ENCODE measurements at regions not wholly inside any gene's neighbourhood (a gene's known extent, or its start where the extent isn't known, plus 50 kb on each side); places are given as distances from the start of the nearest gene placed in this dataset.

GRCh38 chr1:106944721-106945120 lies 111.8 kb upstream of the PRMT6 start:
- no peak for FAIRE-seq

DNA sequence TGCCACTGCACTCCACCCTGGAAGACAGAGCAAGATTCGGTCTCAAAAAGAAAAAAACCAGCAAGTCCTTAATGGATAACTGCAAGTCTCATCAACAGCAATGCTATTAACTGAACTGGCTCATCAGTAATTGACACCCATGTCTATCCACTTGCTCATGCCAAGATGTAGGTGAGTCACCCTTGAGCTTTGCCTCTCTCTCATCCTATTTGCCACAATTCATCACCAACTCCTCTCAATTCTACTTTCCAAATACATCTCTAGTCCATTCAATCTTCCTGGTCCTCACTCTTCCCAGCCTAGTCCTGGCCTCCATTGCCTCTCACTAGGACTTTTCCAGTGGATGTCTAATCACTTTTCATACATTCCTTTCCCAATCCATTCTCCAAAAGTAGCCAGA lies 103.7 kb upstream of the PRMT6 start:
- FAIRE-seq = no peak

- no peak for FAIRE-seq
Observed at GRCh38 chr1:106954661-106955229, 101.7 kb upstream of the PRMT6 start.

DNA sequence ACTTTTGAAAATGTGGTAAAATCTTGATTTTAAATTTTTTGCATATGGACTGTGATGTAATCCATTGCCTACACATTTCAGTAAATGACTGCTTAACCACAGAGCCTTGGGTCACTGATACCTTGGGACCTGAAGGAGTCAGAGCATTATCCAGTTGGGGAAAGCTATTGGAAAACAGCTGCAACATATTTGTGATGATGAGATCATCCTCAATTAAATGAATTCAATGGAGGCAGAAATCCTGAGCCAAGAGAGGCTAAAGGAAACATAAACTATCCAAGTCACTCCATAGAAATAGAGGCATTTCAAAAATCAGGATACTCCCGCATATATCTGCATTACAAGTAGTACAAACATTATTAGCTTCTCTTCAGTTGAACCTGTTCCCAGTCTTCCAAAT lies 99.8 kb upstream of the PRMT6 start:
- no peak for FAIRE-seq

GRCh38 chr1:106957795-106958194 lies 98.7 kb upstream of the PRMT6 start:
- no peak for FAIRE-seq

DNA sequence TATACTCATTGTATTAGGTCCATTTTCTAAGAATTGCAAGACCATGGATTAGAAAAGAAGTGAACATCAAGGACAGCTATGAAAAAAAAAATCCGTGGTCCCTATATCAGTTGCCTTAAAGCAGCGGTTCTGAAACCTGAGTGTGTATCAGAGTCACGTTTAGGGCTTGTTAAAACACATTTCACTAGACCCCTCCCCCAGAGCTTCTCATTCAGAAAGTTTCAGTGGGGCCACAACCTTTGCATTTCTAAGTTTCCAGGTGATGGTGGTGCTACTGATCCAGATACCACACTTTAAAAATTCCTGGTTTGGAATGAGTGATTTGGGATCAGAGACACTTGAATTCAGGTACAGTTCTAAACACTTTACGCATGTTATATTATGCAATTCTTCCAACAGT lies 96.1 kb upstream of the PRMT6 start:
- FAIRE-seq = no peak

DNA sequence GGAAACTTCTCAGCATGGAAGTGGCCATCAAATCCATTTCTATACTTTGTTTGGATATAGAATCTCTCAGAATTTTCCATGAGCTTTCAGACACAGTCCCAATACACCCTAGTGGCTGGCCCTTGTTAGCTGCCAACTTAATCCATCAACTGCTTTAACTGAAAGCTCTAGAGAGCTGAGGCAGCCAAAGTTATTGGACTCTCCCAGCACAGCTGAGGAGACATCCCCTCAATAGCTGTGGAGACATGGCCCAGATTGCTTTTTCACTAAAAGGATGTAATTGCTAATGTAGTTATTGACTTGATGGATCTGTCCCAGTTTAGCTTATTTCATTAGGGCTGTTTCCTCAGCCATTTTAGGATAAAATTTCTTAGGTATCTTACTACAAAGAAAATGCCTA lies 94.8 kb upstream of the PRMT6 start:
- no peak for FAIRE-seq

DNA sequence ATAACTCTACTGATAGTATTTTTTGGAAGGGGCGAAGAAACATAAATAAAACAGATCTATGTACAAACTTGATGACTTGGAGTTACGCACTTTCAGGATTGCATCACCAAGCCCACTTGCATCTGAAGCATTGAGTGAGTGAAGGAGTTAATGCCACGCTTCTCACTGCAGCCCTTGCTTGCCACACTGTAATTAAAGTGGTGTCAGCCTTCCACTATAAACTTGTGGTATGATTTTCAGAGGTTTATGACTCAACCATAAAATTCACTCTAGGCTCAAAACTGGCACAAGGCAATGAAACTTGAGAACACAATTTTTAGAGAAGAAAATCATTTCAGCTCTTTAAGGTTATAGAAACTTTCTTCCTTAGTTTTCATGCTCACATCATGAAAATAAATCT lies 93.9 kb upstream of the PRMT6 start:
- no peak for FAIRE-seq

- no peak for FAIRE-seq
Observed at GRCh38 chr1:106964495-106964894, 92.0 kb upstream of the PRMT6 start.

- no peak for FAIRE-seq
Observed at GRCh38 chr1:106968644-106969043, 87.8 kb upstream of the PRMT6 start.

GRCh38 chr1:106969731-106970130 lies 86.7 kb upstream of the PRMT6 start:
- FAIRE-seq = no peak

DNA sequence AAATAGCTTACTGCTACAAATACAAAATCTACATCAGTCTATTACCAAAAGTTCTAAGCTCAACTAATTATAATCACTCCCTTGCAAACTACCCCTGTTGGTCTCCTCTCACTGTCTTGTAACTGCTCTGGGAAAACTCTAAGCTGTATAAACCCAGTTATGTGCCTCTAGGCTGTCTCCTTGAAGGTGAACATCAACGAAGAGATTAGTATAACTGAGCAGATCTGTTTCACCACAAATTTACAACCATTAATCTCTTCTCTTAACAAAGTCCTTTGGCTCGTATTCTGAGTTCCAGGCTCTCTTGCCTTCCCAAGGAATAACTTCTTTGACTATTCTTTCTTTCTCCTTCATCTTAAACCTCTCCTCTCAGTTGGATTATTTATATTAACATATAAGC lies 84.4 kb upstream of the PRMT6 start:
- no peak for FAIRE-seq

DNA sequence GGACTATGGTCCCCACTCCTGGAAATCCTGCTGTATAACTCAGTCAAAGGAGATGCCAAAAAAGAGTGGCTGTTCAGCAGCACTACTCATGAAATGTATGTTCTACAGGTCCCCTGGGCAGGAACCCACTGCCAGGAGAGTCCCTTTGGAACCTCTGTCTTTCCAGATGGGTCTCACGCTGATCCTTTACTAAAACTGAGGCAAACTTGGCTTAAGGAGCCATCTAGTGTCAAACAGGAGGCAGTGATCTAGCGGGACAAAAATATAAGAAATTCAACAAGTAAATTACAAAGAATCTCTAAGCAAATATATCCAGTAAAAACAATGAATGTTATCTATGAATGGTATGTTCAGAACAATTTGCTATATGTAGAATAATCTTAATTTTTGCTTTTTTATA lies 80.5 kb upstream of the PRMT6 start:
- FAIRE-seq = no peak

- FAIRE-seq = no peak
Observed at GRCh38 chr1:106978477-106979322, 77.8 kb upstream of the PRMT6 start.

DNA sequence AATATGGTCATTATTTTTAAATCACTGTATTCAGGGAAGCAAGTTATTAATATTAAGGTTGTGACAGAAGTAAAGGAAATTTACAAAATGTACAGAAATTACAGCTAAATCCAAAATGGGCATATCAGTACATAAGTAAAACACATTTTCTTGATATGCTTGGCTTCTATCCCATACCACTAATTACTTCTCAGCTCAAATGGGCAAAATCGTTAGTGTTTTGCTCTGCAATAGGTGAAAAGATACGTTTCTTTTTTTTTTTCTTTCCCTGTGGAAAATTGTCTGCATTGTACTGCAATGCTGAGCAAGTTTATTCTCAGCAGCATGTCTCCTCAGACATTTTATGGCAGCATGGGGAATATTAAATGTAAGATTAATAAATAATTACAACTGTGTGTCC lies 77.1 kb upstream of the PRMT6 start:
- no peak for FAIRE-seq

GRCh38 chr1:106980121-106980520 lies 76.4 kb upstream of the PRMT6 start:
- no peak for FAIRE-seq

DNA sequence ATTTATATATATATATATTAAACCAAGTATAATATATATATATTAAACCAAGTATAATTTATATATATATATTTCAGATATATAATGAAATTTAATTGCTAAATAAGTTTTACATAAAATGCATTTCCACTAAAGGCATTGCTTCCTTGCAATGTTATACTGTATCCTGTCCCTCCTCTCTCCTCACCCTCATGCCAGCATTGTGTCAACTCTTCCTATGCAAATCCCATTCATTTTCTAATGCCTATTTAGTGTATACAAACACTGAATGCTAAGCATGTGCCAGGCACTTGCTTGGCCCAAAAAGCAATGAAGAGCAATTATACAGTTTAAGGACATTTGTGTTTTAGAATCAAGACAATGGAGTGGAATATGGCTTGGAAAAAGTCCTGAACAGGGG lies 71.7 kb upstream of the PRMT6 start:
- no peak for FAIRE-seq

- no peak for FAIRE-seq
Observed at GRCh38 chr1:106986603-106987002, 69.9 kb upstream of the PRMT6 start.

GRCh38 chr1:106995970-106996369 lies 60.5 kb upstream of the PRMT6 start:
- FAIRE-seq = no peak

GRCh38 chr1:106998431-106999002 lies 58.0 kb upstream of the PRMT6 start:
- no peak for FAIRE-seq

GRCh38 chr1:107000902-107001301 lies 55.6 kb upstream of the PRMT6 start:
- no peak for FAIRE-seq

- no peak for FAIRE-seq
Observed at GRCh38 chr1:107003972-107004371, 52.5 kb upstream of the PRMT6 start.

GRCh38 chr1:107004421-107004820 lies 52.1 kb upstream of the PRMT6 start:
- no peak for FAIRE-seq
